ENCODE measurements at regions not wholly inside any gene's neighbourhood (a gene's known extent, or its start where the extent isn't known, plus 50 kb on each side); places are given as distances from the start of the nearest gene placed in this dataset.

- intact Hi-C loops (cut with micrococcal nuclease), result no loop called here
- H3K27me3 ChIP-seq (ENCODE audit: control insufficient read depth in 2 of 2, insufficient read depth in 2 of 2, low read length in 2 of 2), result no peaks in the 10 kb centered on the region
These were observed 216.9 kb downstream of the TLE4 start for GRCh38 chr9:79788662-79789061.

GRCh38 chr9:79781263-79781662 is 209.5 kb downstream of the TLE4 start:
- BruUV-seq (replicated peaks), result no TSS peak
- DNase-seq (ENCODE audit: extremely low read depth in 1 of 4, low spot score in 3 of 4) (no peak), FAIRE-seq (no peak), ATAC-seq (no peak)
- no peaks in the 10 kb centered on the region for H3K9me3 ChIP-seq (replicated peaks; ENCODE audit: control insufficient read depth, insufficient read depth, low read depth, low read length)
- no peak overlapping the region for H3K4me2 ChIP-seq (ENCODE audit: insufficient read depth, low read length)
- H3K9me1 ChIP-seq (ENCODE audit: control insufficient read depth, insufficient read depth, low read length), result no peaks in the 10 kb centered on the region
- in situ Hi-C loops (cut with MboI), result no loop called here
- ChIA-PET CTCF (ENCODE audit: low intra/inter-chr PET ratio) (no interaction called here), POLR2A (interaction anchor here (0.6 kb wide), 1 partner anchor 1533 kb away, joined by 3 read pairs; no protein-coding TSS in a partner anchor)
- 0% methylated on average over 2 of the region's 4 CpGs for WGBS (ENCODE audit: insufficient coverage, low coverage, missing lambda C conversion rate)
- H3K79me2 ChIP-seq (ENCODE audit: control insufficient read depth, insufficient read depth, low read length), result no peaks in the 10 kb centered on the region
- no peak overlapping the region for H3K27ac ChIP-seq (ENCODE audit: extremely low read depth, low read depth, low read length)
- no peaks in the 10 kb centered on the region for H3K36me3 ChIP-seq (ENCODE audit: control insufficient read depth, insufficient read depth, low read length)
- H2AFZ ChIP-seq (ENCODE audit: low read depth, low read length), result no peak overlapping the region
- no peaks in the 10 kb centered on the region for H4K20me1 ChIP-seq (replicated peaks; ENCODE audit: control insufficient read depth, insufficient read depth, low read length)
- H3K9ac ChIP-seq (ENCODE audit: insufficient read depth in 1 of 2, low read depth in 2 of 2, low read length in 2 of 2), result no peak overlapping the region
- intact Hi-C loops (cut with micrococcal nuclease), result no loop called here
- H3K4me3 ChIP-seq, result no peak overlapping the region
- no peaks in the 10 kb centered on the region for H3K4me1 ChIP-seq (replicated peaks in 1 of 2; ENCODE audit: control insufficient read depth in 2 of 2, insufficient read depth in 2 of 2, low read length in 2 of 2)
- H3K27me3 ChIP-seq (ENCODE audit: control insufficient read depth in 2 of 2, insufficient read depth in 2 of 2, low read length in 2 of 2), result no peaks in the 10 kb centered on the region
- TF ChIP-seq, protein P1, sequence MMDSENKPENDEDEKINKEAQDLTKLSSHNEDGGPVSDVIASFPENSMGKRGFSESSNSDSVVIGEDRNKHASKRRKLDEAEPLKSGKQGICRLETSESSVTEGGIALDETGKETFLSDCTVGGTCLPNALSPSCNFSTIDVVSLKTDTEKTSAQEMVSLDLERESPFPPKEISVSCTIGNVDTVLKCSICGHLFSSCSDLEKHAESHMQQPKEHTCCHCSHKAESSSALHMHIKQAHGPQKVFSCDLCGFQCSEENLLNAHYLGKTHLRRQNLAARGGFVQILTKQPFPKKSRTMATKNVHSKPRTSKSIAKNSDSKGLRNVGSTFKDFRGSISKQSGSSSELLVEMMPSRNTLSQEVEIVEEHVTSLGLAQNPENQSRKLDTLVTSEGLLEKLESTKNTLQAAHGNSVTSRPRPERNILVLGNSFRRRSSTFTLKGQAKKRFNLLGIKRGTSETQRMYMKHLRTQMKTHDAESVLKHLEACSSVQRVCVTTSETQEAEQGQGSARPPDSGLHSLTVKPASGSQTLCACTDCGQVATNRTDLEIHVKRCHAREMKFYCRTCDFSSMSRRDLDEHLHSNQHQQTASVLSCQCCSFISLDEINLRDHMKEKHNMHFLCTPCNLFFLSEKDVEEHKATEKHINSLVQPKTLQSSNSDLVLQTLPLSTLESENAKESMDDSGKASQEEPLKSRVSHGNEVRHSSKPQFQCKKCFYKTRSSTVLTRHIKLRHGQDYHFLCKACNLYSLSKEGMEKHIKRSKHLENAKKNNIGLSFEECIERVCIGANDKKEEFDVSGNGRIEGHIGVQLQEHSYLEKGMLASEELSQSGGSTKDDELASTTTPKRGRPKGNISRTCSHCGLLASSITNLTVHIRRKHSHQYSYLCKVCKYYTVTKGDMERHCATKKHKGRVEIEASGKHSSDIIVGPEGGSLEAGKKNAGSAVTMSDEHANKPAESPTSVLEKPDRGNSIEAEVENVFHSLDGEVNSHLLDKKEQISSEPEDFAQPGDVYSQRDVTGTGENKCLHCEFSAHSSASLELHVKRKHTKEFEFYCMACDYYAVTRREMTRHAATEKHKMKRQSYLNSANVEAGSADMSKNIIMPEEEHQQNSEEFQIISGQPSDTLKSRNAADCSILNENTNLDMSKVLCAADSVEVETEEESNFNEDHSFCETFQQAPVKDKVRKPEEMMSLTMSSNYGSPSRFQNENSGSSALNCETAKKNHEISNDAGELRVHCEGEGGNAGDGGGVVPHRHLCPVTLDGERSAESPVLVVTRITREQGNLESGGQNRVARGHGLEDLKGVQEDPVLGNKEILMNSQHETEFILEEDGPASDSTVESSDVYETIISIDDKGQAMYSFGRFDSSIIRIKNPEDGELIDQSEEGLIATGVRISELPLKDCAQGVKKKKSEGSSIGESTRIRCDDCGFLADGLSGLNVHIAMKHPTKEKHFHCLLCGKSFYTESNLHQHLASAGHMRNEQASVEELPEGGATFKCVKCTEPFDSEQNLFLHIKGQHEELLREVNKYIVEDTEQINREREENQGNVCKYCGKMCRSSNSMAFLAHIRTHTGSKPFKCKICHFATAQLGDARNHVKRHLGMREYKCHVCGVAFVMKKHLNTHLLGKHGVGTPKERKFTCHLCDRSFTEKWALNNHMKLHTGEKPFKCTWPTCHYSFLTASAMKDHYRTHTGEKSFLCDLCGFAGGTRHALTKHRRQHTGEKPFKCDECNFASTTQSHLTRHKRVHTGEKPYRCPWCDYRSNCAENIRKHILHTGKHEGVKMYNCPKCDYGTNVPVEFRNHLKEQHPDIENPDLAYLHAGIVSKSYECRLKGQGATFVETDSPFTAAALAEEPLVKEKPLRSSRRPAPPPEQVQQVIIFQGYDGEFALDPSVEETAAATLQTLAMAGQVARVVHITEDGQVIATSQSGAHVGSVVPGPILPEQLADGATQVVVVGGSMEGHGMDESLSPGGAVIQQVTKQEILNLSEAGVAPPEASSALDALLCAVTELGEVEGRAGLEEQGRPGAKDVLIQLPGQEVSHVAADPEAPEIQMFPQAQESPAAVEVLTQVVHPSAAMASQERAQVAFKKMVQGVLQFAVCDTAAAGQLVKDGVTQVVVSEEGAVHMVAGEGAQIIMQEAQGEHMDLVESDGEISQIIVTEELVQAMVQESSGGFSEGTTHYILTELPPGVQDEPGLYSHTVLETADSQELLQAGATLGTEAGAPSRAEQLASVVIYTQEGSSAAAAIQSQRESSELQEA (IDR thresholded peaks at IDR 0.05; ENCODE audit: low read depth), result no peak
- TF ChIP-seq NFIC (IDR thresholded peaks at IDR 0.05) (no peak), ZNF282 (CRISPR knock-in tag; IDR thresholded peaks at IDR 0.05) (no peak), PHF20 (IDR thresholded peaks at IDR 0.05; ENCODE audit: partially characterized antibody) (no peak), KLF10 (CRISPR knock-in tag; IDR thresholded peaks at IDR 0.05) (no peak)

More at GRCh38 chr9:79788662-79789061, 216.9 kb downstream of the TLE4 start:
- FAIRE-seq (no peak), DNase-seq (ENCODE audit: extremely low read depth in 1 of 4, low spot score in 3 of 4) (no peak), ATAC-seq (no peak)
- Histone ChIP-seq H3K9ac (ENCODE audit: insufficient read depth in 1 of 2, low read depth in 2 of 2, low read length in 2 of 2) (no peak overlapping the region), H3K9me3 (replicated peaks; ENCODE audit: control insufficient read depth, insufficient read depth, low read depth, low read length) (no peaks in the 10 kb centered on the region), H4K20me1 (replicated peaks; ENCODE audit: control insufficient read depth, insufficient read depth, low read length) (no peaks in the 10 kb centered on the region), H3K79me2 (ENCODE audit: control insufficient read depth, insufficient read depth, low read length) (no peaks in the 10 kb centered on the region), H3K9me1 (ENCODE audit: control insufficient read depth, insufficient read depth, low read length) (no peaks in the 10 kb centered on the region), H3K4me3 (no peak overlapping the region), H3K27ac (ENCODE audit: extremely low read depth, low read depth, low read length) (no peak overlapping the region), H3K4me1 (replicated peaks in 1 of 2; ENCODE audit: control insufficient read depth in 2 of 2, insufficient read depth in 2 of 2, low read length in 2 of 2) (no peaks in the 10 kb centered on the region), H2AFZ (ENCODE audit: low read depth, low read length) (no peak overlapping the region), H3K4me2 (ENCODE audit: insufficient read depth, low read length) (no peak overlapping the region), H3K36me3 (ENCODE audit: control insufficient read depth, insufficient read depth, low read length) (no peaks in the 10 kb centered on the region)
- in situ Hi-C loops (cut with MboI), result no loop called here
- WGBS (ENCODE audit: insufficient coverage, low coverage, missing lambda C conversion rate), result 0% methylated on average over 1 of the region's 1 CpG
- BruUV-seq (replicated peaks), result no TSS peak
- CTCF ChIA-PET (ENCODE audit: low intra/inter-chr PET ratio), result no interaction called here
- TF ChIP-seq EP400 (IDR thresholded peaks at IDR 0.05) (no peak), ZNF121 (CRISPR knock-in tag; conservative IDR thresholded peaks at IDR 0.05) (no peak), GABPB1 (CRISPR knock-in tag; IDR thresholded peaks at IDR 0.05) (no peak), BHLHE40 (IDR thresholded peaks at IDR 0.05; ENCODE audit: low read length) (no peak), ZZZ3 (IDR thresholded peaks at IDR 0.05) (no peak), ESRRB (CRISPR knock-in tag; IDR thresholded peaks at IDR 0.05; ENCODE audit: borderline replicate concordance) (no peak)
- TF ChIP-seq, protein P2, sequence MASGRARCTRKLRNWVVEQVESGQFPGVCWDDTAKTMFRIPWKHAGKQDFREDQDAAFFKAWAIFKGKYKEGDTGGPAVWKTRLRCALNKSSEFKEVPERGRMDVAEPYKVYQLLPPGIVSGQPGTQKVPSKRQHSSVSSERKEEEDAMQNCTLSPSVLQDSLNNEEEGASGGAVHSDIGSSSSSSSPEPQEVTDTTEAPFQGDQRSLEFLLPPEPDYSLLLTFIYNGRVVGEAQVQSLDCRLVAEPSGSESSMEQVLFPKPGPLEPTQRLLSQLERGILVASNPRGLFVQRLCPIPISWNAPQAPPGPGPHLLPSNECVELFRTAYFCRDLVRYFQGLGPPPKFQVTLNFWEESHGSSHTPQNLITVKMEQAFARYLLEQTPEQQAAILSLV (tag; IDR thresholded peaks at IDR 0.05), result no peak
- POLR2A ChIA-PET, result no interaction called here
